NCI-H1417 treated with DMSO at 0.1 percent for 48 hours (cell line): ENCODE measurements at regions not wholly inside any gene's neighbourhood (a gene's known extent, or its start where the extent isn't known, plus 50 kb on each side); places are given as distances from the start of the nearest gene placed in this dataset.
"Not testable (repeated sequence)": the region's sequence is repeated elsewhere in the genome, so short reads cannot be mapped to it uniquely, and the experiment has no call there.

Source experiments
- DNase-seq: peaks from one replicate; lab custom pipeline; 2025; lab: John Stamatoyannopoulos, UW

- peak; percentile 6 for DNase-seq
Observed at GRCh38 chr15:87722941-87723691, 533.4 kb downstream of the NTRK3 start.

- no peak for DNase-seq
Observed at GRCh38 chr15:87720235-87720634, 536.3 kb downstream of the NTRK3 start.

- DNase-seq = no peak
Observed at GRCh38 chr15:87716422-87716821, 540.1 kb downstream of the NTRK3 start.

- no peak for DNase-seq
Observed at GRCh38 chr15:87715252-87715651, 541.3 kb downstream of the NTRK3 start.

- no peak for DNase-seq
Observed at GRCh38 chr15:87713475-87713879, 543.1 kb downstream of the NTRK3 start.

GRCh38 chr15:87712211-87712610, 544.3 kb downstream of the NTRK3 start:
- no peak for DNase-seq

DNA sequence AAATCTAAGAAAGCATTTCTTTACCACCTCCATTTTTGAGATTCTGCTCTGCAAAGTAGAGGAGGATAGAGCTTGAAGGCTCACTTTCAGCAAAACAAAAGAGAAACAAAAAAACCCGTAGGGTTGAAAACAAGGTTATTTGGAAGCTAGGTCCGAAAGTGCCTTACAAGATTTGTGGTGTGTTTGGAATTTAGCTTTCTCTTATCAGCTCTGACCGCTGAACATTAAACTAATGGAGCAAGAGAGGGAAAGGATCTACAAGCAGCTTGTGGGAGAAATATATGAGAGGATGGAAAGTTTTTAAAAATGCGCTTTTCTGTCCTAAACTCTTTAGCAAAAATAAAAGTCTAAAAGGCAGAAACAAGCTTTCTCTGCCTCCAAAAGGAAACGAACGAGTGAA, 545.5 kb downstream of the NTRK3 start:
- DNase-seq = no peak

- no peak for DNase-seq
Observed at GRCh38 chr15:87710406-87710805, 546.1 kb downstream of the NTRK3 start.

DNA sequence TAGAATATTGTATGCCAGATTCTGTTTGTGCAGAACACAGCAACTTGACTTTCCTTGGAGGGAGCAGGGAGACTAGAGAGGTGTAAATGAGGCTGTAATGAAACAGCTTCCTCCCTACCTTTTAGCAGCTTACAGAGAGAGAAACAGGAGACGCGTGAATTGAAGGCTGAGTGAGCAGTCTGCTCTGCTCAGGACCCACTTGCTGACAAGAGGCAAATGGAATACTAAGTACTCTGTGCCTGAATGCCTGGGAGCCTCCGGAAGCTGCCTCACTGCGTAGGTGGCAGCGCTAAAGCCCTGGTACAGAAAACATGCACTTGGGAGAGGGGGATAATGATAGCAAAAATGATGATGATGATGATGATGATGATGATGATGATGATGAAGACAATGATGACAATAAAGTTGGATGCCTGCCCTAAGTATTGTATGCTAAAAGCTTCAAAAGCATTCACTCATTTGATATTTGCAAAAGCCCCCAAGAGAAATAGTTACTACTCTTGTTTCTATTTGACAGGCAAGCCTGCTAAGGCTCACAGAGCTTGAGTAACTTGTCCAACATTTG, 548.9 kb downstream of the NTRK3 start:
- no peak for DNase-seq

DNA sequence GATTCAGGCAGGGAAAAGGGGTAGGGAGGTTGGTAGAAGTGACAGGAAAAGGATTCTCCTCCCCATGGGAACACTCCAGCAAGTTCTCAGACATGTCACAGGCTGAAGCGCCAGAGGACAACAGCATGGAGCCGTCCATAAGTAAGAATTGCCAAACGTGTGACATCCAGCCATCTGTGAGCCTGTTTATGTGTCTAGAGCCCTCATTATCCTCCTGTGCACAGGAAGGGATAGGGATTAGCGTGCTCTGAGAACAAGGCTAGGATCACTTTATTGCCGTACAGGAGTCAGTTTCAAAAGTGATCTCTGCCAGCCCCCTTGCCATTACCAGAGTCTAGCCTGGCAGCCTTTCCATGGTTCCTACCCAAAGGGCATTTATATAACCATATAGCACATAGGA, 549.5 kb downstream of the NTRK3 start:
- DNase-seq = no peak

- no peak for DNase-seq
Observed at GRCh38 chr15:87706001-87706400, 550.5 kb downstream of the NTRK3 start.

DNA sequence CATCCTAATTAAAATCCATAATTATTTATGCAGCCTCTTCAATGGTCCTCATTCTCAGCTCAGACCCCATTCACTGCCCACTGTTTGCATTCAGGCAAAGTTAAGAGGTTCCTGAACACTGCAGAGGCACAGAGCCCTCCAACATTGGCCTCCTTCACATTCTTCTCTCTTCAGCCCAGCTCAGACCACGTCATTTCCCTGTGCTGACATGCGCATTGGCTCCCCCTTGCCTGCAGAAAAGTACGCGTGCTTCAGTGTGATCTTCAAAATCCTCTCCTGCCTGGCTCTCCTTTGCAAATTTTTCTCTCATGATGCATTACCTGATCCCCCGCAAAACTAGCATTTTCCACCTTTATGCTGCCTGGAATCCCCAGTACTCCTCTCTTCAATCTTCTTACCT, 552.3 kb downstream of the NTRK3 start:
- no peak for DNase-seq

GRCh38 chr15:87703327-87704111, 553.0 kb downstream of the NTRK3 start:
- DNase-seq = no peak

DNA sequence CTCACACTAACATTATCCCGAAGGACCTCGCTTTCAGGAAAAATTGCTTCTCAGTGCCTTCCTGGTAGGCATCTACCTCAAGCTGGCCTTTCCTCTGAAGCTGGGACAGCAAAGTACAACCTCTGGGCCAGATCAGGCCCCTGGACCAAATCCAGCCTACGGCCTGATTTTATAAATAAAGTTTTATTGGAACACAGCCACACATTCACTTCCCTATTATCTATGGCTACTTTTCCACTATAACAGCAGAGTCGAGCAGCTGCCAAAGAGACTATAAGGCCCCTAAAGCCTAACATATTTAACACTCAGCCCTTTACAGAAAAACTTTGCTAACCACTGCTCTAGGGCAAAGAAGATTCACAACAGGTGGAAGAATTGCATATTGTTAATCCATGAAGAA, 554.3 kb downstream of the NTRK3 start:
- no peak for DNase-seq

DNA sequence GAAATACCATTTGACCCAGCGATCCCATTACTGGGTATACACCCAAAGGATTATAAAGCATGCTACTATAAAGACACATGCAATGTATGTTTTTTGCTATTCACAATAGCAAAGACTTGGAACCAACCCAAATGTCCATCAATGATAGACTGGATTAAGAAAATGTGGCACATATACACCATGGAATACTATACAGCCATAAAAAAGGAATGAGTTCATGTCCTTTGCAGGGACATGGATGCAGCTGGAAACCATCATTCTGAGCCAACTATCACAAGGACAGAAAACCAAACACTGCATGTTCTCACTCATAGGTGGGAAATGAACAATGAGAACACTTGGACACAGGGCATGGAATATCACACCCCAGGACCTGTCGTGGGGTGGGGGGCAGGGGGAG, 558.1 kb downstream of the NTRK3 start:
- not testable (repeated sequence) for DNase-seq

DNA sequence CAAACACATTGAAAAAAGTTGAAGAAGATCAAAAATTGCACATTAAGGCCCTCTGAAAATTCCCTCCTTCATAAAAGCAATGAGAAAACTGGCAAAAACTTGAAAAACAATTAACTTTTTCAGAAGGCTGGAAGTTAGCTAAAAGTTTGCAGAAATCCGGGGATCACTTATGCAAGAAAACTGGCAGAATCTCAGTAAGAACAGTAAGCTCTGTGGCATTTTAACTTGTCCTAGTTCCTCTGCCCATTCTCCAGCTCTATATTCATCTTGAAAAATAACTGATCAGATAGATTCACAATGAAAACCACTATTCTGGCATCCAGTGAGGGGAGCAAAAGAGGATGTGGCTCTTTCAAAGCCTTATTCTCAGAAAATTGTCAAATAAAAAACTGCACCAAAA, 566.8 kb downstream of the NTRK3 start:
- no peak for DNase-seq

- DNase-seq = no peak
Observed at GRCh38 chr15:87687523-87687870, 569.0 kb downstream of the NTRK3 start.

- DNase-seq = no peak
Observed at GRCh38 chr15:87686841-87687522, 569.6 kb downstream of the NTRK3 start.

GRCh38 chr15:87686339-87686738, 570.2 kb downstream of the NTRK3 start:
- no peak for DNase-seq

GRCh38 chr15:87682527-87682926, 574.0 kb downstream of the NTRK3 start:
- DNase-seq = no peak

- DNase-seq = no peak
Observed at GRCh38 chr15:87681104-87681503, 575.4 kb downstream of the NTRK3 start.

DNA sequence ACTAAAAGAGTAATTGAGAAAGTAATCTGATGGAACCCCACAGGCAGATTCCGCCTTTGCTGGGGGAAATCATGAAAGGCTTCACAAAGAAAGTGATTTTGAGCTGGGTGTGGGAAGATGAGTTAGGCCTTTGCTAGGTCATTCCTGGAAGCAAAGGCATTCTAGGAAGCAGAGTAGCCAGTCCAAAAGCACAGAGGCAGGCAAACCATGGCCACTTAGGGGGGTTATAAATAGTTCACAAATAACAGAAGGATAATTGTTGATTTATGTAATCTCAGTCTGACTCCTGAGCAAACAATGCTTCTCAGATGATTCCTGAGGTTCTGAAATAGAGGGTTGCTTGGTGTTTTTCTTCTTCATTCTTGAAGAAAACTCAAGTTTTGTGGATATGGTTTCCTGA, 576.3 kb downstream of the NTRK3 start:
- DNase-seq = no peak

DNA sequence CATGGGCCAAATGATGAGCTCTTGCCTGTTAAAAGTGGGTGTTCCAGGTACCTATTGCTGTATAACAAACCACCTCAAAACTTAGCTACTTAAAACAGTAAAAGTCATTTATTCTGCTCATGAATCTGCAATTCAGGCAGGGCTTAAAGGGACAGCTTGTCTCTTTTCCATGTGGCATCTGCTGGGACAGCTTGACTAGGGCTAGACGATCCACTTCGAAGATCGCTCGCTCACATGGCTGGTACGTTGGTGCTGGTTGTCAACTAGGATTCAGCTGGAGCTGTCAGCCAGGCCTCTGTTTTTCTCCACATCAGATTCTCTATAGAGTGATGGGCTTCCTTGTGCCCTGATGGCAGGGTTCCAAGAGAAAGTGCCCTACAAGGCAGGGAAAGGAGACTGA, 581.3 kb downstream of the NTRK3 start:
- no peak for DNase-seq
